ENCODE measurements at regions not wholly inside any gene's neighbourhood (a gene's known extent, or its start where the extent isn't known, plus 50 kb on each side); places are given as distances from the start of the nearest gene placed in this dataset.

DNA sequence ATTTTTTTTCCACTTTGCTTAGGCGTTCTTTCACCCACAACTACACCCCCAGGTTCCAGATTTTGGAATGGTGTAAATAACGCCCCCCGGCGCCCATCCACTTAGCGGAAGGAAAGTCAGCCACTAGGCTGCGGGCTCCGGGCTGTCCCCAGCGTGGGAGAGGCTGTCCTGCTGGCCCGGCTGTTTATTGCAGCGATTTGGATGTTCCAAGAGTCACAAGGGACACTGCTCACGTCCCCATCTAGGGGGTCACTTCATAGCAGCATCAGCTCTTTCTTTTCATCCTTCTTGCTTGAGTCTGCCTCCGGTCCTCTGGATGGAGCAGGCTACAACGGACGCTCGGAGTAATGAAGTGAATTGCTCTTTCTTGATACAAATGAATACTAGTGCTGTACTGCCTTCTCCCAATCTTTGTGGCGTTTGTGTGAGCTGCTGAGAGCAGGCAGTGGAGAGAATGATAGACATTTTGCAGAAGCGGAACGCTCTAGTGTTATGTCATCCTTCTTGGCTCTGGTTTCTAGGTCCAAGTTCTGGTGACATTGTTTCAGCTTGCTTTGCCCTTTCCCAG, 50.7 kb upstream of the PAIP2B start:
- peak in 2 of 3 donors; percentile 70 to 77 for DNase-seq (ENCODE audit: low read depth in 2 of 3, low spot score in 2 of 3)

DNA sequence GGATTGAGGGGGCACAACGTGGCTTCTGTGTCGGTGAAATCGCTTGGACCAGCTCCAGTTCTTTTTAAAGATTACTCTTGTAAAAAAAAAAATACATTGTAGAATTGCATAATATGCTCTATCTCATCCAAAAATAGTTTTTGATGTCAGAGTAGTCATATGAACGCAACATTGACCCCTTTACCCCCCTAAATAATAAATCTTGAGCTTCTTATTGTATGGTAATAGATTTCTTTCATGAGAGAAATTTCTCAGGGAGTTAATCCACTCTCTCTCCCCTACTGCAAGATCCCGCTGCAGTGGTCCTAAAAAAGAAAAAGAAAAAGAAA, 50.2 kb upstream of the PAIP2B start:
- no peak for DNase-seq (ENCODE audit: low read depth in 2 of 3, low spot score in 2 of 3)

DNA sequence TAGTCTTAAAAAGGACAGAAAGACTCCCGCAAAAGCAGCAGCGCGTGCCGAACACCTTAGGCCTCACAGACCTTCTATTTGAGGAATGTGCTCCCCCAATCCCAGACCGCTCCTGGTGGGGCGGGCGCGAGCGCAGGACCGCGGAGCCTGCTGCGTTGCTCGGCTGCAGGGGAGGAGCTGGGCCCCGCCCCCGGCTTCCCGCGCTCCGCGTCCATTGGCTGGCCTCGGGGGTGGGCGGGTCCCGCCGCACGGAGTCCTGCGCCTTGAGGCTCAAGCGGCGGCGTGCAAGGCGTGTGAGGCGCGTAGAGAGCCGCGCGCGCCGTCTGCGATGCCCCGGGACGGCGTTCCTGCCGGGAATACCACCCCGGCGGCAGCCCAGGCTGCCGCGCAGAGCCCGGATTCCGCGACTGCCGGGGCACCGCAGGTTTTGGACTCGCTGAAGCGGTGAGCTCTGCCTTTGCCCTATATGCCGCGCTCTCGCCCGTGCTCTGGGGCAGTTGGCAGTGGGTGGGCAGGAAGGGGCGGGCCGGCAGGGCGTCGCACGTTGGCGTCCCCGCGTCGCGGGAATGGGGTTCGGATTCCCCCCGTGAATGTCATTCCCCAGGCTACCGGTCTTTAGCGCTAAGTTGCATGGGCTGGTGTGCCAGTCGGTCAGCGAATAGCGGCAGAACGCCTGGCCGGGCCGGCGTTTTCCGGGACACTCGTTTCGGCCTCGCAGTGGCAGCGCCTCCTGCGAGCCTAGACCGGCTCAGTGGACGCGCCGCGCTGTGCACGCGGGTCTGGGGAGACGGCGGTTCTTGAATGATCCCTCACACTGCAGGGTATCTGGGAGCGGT, 49.6 kb upstream of the PAIP2B start:
- DNase-seq (ENCODE audit: low read depth in 2 of 3, low spot score in 2 of 3): peak; percentile 54 to 81 (median 75)
